ENCODE measurements at regions not wholly inside any gene's neighbourhood (a gene's known extent, or its start where the extent isn't known, plus 50 kb on each side); places are given as distances from the start of the nearest gene placed in this dataset.

DNA sequence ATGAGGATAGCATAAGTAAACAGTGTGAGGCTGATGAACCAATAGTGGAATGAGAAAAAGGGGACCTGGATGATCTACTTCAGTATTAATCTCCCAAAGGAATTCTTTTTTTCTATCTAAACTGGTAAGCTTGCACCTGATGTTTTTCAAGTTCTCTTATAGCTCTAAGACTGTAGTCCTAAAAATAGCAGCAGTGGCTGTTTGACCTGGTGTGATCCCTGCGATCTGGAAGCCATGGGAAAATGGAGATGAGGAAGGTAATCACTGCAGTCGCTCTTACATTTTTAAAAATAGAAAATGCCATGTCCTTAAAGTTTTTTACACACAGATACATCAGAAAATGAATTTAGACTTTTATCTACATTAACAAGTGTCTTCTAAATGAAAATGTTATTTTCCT is 926.4 kb upstream of the SLC35B3 start:
- Histone ChIP-seq H3K4me1 (ENCODE audit: control insufficient read depth in 1 of 2, insufficient read depth in 2 of 2, low read length in 2 of 2) (no peaks in the 10 kb centered on the region), H4K20me1 (ENCODE audit: insufficient read depth) (no peaks in the 10 kb centered on the region), H3K4me3 (replicated peaks in 1 of 2; ENCODE audit: low read depth in 1 of 2, low read length in 2 of 2) (no peak overlapping the region), H3K36me3 (ENCODE audit: control insufficient read depth in 1 of 2, insufficient read depth in 2 of 2, low read length in 2 of 2) (no peaks in the 10 kb centered on the region; a peak in 1 of 4 replicates), H3K9me3 (ENCODE audit: control insufficient read depth in 1 of 2, insufficient read depth in 1 of 2, low read depth in 1 of 2, low read length in 2 of 2) (no peaks in the 10 kb centered on the region), H3K4me2 (ENCODE audit: low read length) (no peak overlapping the region), H2AFZ (ENCODE audit: low read depth, low read length, poor library complexity, severe bottlenecking) (no peak overlapping the region), H3K27me3 (ENCODE audit: insufficient read depth, low read length) (no peaks in the 10 kb centered on the region), H3K9ac (ENCODE audit: low read length) (no peak overlapping the region), H3K9me2 (ENCODE audit: insufficient read depth) (no peaks in the 10 kb centered on the region), H3K79me2 (ENCODE audit: insufficient read depth, low read length) (no peaks in the 10 kb centered on the region), H3K27ac (ENCODE audit: low read depth, low read length) (no peak overlapping the region)
- ChIA-PET RAD21 (ENCODE audit: low non-redundant PET in 1 of 2, low total read pairs in 2 of 2, uncharacterized antibody in 2 of 2, unreplicated experiment in 2 of 2) (no interaction called here), POLR2A (no interaction called here), CTCF (no interaction called here)
- no peak for TF ChIP-seq CTCF (IDR thresholded peaks at IDR 0.05 in 2 of 3, conservative IDR thresholded peaks at IDR 0.05 in 1 of 3; ENCODE audit: borderline replicate concordance in 1 of 3, insufficient read depth in 1 of 3, low read depth in 2 of 3, low read length in 2 of 3)
- no peak for TF ChIP-seq CBX3 (IDR thresholded peaks at IDR 0.05; ENCODE audit: low read depth)
- no peak for TF ChIP-seq TCF7L2 (IDR thresholded peaks at IDR 0.05; ENCODE audit: borderline replicate concordance, extremely low read depth, insufficient read depth, insufficient read length)
- no peak for TF ChIP-seq CEBPB (IDR thresholded peaks at IDR 0.05; ENCODE audit: low read depth)
- TF ChIP-seq RAD21 (IDR thresholded peaks at IDR 0.05; ENCODE audit: low read depth) = no peak
- TF ChIP-seq JUND (IDR thresholded peaks at IDR 0.05) = no peak
- no peak for TF ChIP-seq ZBTB33 (IDR thresholded peaks at IDR 0.05; ENCODE audit: extremely low read depth, insufficient replicate concordance, low read length)
- TF ChIP-seq POLR2A (IDR thresholded peaks at IDR 0.05; ENCODE audit: borderline replicate concordance, extremely low read depth, insufficient read depth, insufficient read length) = no peak
- TF ChIP-seq SIN3A (IDR thresholded peaks at IDR 0.05; ENCODE audit: low read depth) = no peak
- TF ChIP-seq POLR2AphosphoS5 (IDR thresholded peaks at IDR 0.05; ENCODE audit: low read depth, low read length) = no peak
- no peak for TF ChIP-seq SP1 (IDR thresholded peaks at IDR 0.05; ENCODE audit: low read depth)
- TF ChIP-seq, protein P1, sequence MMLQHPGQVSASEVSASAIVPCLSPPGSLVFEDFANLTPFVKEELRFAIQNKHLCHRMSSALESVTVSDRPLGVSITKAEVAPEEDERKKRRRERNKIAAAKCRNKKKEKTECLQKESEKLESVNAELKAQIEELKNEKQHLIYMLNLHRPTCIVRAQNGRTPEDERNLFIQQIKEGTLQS (IDR thresholded peaks at IDR 0.05) = no peak
- TF ChIP-seq, protein P2, sequence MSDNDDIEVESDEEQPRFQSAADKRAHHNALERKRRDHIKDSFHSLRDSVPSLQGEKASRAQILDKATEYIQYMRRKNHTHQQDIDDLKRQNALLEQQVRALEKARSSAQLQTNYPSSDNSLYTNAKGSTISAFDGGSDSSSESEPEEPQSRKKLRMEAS (IDR thresholded peaks at IDR 0.05) = no peak
- no peak for TF ChIP-seq EZH2 (IDR thresholded peaks at IDR 0.05)
- TF ChIP-seq YY1 (IDR thresholded peaks at IDR 0.05; ENCODE audit: extremely low read depth, insufficient replicate concordance, low read depth, low read length) = no peak
- TF ChIP-seq ZFX (IDR thresholded peaks at IDR 0.05) = no peak
- TF ChIP-seq FOSL1 (IDR thresholded peaks at IDR 0.05; ENCODE audit: low read depth) = no peak
- no peak for TF ChIP-seq SRF (IDR thresholded peaks at IDR 0.05; ENCODE audit: low read depth)
- TF ChIP-seq ELF1 (IDR thresholded peaks at IDR 0.05; ENCODE audit: borderline replicate concordance, low read depth) = no peak
- no peak for TF ChIP-seq EGR1 (IDR thresholded peaks at IDR 0.05; ENCODE audit: low read depth)
- ATAC-seq = no peak
- no peak for DNase-seq (ENCODE audit: low read depth, low spot score)
- BruUV-seq (replicated peaks) = no TSS peak
- intact Hi-C loops (cut with micrococcal nuclease) = no loop called here
